GM12891 (cell line): ENCODE measurements at regions not wholly inside any gene's neighbourhood (a gene's known extent, or its start where the extent isn't known, plus 50 kb on each side); places are given as distances from the start of the nearest gene placed in this dataset.

Experiments
- DNase-seq: peaks from one replicate; pipeline ENCODE4 v3.0.0; 2011; ENCODE audit warnings: low spot score; ENCODE audit not compliant: insufficient read length
- FAIRE-seq: peaks from 2 replicates; lab custom pipeline; 2011; peaks lifted over from hg19 to GRCh38; lab: Jason Lieb, UNC
- PAX5 ChIP-seq: IDR thresholded peaks from 2 replicates; pipeline ENCODE4 v1.6.1; 2011; ENCODE audit warnings: low read length, moderate library complexity, mild to moderate bottlenecking; ENCODE audit not compliant: insufficient read depth, severe bottlenecking
- POLR2A ChIP-seq: IDR thresholded peaks from 2 replicates; pipeline ENCODE4 v1.6.1; 2011; ENCODE audit warnings: low read depth, low read length, control low read depth
- POLR2AphosphoS5 ChIP-seq: IDR thresholded peaks from 2 replicates; pipeline ENCODE4 v1.6.1; 2011; ENCODE audit warnings: low read depth, low read length, control low read depth
- POU2F2 ChIP-seq: IDR thresholded peaks from 2 replicates; pipeline ENCODE4 v1.6.1; 2011; ENCODE audit warnings: low read depth, mild to moderate bottlenecking, control low read depth, low read length, moderate library complexity
- SPI1 ChIP-seq: IDR thresholded peaks from 2 replicates; pipeline ENCODE4 v1.6.1; 2011; ENCODE audit warnings: low read depth, low read length, control low read depth
- TAF1 ChIP-seq: IDR thresholded peaks from 2 replicates; pipeline ENCODE4 v1.6.1; 2011; ENCODE audit warnings: low read depth, low read length, control low read depth

DNA sequence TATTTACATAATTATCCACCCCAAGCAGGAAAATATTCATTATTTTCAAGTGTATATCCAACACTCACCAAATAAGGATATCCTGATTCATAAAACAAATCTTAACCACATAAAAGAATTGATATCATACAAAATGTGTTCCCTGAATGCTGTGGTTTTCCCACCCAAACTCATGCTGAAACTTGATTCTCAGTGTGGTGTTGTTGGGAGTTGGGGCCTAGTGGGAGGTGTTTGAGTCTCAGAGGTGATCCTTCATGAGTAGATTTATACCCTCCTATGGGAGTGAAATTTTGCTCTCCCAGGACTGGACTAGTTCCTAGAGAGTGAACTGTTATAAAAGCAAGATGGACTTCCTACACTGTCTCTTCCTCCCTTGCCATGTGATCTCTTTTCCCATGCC is 1028.3 kb downstream of the SORCS1 start:
- FAIRE-seq (no peak), DNase-seq (no peak)
- TF ChIP-seq PAX5, result no peak
- no peak for TF ChIP-seq POLR2AphosphoS5
- no peak for TF ChIP-seq SPI1
- no peak for TF ChIP-seq POLR2A
- TF ChIP-seq POU2F2, result no peak
- no peak for TF ChIP-seq TAF1

DNA sequence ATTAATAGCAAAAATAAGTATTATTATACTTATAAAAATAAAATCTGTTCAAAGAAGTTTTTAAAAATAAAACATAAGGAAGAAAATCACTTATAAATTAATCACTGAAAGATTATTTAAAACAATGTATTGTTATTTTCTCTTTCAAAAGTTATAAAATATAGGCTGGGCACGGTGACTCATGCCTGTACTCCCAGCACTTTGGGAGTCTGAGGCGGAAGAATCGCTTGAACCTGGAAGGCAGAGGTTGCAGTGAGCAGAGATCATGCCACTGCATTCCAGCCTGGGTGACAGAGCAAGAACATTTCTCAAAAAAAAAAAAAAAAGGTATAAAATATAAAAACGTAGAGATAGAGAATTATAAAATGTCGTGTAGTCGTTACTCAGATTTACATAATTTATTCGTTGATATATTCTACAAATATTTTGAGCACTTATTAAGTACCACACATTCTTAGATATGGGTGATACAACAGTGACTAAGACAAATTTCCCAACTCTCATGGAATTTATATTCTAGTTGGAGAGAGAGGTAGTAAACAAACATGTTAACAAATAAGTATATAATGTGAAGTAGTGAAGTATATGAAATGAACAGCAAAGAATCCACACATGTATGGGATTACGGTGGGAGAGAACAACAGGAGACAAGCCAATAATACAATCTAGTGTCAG is 1030.0 kb downstream of the SORCS1 start:
- no peak for FAIRE-seq
- DNase-seq, result no peak
- no peak for TF ChIP-seq POLR2AphosphoS5
- TF ChIP-seq SPI1, result no peak
- no peak for TF ChIP-seq PAX5
- no peak for TF ChIP-seq POLR2A
- no peak for TF ChIP-seq POU2F2
- no peak for TF ChIP-seq TAF1

DNA sequence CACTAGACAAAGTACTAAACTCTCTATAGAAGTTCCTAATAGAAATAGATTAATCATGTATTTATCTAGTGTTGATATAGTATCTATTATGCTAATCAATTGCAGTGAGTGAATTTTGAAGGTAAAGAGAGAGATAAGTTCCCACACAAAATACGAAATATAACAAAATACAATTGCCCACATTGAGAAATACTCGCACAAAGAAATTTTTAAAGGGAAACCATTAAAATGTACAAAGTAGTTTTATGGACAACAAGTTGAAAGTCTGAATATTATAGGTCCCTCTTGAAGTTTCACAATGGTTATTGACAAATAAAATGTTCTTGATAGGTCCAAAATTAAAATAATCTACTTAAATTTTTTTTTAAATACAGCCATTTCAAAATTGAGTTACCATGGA is 1031.1 kb downstream of the SORCS1 start:
- DNase-seq, result no peak
- TF ChIP-seq PAX5, result no peak
- FAIRE-seq, result no peak

DNA sequence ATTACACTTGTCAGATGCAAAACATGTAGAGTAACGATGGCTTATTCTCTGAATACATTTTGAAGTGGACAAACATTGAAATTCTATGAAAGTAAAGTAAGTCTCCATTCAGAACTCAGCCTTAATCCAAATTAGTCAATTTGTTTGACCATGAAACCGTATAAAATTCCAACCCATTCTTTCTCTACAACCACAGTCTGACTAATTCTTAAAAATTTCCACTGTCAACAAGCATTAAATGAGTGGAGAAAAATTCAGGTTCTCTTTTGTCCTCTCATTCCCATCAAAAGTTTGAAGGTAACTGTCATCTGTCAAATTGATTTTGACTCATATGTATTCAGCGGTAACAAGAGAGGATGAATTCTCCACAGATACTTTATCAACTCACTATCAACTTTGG is 1031.5 kb downstream of the SORCS1 start:
- no peak for DNase-seq

DNA sequence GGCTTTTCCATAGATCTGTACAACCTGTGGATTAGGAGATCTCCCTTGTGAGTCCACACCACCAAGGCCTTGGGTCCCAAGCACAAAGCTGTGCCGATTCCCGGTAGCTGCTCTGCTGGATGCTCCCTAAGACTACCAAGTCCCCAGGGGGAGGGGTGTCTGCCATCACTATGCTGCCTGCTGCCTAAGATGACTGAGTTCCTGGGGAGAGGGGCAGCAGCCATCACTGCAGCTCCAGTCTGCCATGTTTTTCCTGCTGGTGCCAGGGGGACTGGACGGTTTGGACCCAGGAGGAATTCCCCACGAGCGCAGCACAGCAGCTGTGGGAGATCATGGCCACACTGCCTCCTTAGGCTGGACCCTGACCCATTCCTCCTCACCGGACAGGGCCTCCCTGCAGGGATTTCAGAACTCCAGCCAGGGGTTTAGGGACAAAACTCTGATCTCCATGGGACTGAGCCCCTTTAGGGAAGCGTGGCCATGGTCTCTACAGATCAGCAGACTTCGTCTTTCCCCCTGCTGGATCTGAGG is 1049.8 kb downstream of the SORCS1 start:
- DNase-seq, result no peak
- TF ChIP-seq POLR2AphosphoS5 (no peak), PAX5 (no peak), TAF1 (no peak), POU2F2 (no peak), POLR2A (no peak), SPI1 (no peak)
- no peak for FAIRE-seq

More for the DNA sequence above, 1031.5 kb downstream of the SORCS1 start:
- TF ChIP-seq POLR2A (no peak), POU2F2 (no peak), PAX5 (no peak), TAF1 (no peak), POLR2AphosphoS5 (no peak), SPI1 (no peak)
- FAIRE-seq, result no peak

DNA sequence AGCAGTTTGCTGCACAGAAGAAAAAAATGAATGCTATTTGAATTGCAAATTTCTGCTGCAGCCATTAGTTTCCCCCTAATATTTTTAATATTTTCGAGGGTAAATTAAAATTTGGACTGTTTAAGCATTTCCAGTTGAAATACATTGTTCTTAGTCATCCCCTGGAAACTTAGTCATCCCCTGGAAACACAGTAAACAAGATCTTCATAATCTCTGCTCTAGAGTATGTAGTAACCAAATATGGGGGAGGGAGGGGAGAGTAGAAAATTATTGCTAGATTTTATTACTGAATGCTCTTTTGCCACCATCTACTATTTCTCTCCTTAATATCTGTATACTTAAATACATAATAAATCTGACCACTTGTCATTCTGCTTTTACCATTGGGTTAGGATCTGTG is 1053.3 kb downstream of the SORCS1 start:
- TF ChIP-seq POU2F2, result no peak
- no peak for TF ChIP-seq SPI1
- TF ChIP-seq TAF1, result no peak
- TF ChIP-seq PAX5, result no peak
- no peak for TF ChIP-seq POLR2AphosphoS5
- TF ChIP-seq POLR2A, result no peak
- DNase-seq (no peak), FAIRE-seq (no peak)

DNA sequence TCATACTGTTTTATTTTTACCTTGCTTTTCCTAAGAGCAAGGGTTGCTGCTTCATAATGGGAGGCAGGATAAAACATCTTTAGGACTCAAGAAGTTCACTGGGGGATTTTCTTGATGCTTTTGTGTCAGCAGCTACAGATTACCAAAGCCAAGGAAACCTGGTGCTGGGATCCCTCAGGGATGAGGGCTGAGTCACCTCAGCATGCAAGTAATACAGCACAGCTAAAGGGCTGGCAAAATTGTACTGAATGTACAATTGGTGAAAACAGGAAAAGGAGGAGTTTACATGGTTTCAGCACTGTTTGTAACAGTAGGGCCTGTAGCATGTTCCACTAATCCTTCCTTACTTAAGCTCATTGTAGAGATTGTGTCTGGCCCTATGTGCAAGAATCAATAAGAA is 1056.8 kb downstream of the SORCS1 start:
- TF ChIP-seq POLR2A (no peak), POU2F2 (no peak), PAX5 (no peak), POLR2AphosphoS5 (no peak)
- FAIRE-seq (no peak), DNase-seq (no peak)

DNA sequence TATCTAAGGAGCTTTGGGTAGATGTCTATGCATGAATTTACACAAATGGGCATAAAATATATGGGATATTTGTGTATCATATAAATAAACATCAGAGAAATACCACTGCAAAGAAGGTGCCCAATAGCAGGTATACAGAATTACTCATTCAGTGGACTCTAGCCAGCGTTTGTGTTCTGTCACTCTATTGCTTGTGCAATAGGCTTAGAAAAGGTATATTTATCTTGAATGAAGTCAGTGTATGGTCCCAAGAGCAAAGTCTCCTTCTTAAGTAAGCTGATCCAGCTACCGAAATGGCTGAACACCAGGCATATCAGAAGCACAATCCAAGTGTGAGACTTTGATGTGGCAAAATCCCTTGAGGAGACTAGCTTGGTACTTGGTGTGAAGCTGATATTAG is 1058.4 kb downstream of the SORCS1 start:
- DNase-seq, result no peak
- no peak for FAIRE-seq
- TF ChIP-seq POU2F2, result no peak
- no peak for TF ChIP-seq POLR2AphosphoS5
- no peak for TF ChIP-seq PAX5
- no peak for TF ChIP-seq SPI1
- TF ChIP-seq POLR2A, result no peak
- no peak for TF ChIP-seq TAF1

DNA sequence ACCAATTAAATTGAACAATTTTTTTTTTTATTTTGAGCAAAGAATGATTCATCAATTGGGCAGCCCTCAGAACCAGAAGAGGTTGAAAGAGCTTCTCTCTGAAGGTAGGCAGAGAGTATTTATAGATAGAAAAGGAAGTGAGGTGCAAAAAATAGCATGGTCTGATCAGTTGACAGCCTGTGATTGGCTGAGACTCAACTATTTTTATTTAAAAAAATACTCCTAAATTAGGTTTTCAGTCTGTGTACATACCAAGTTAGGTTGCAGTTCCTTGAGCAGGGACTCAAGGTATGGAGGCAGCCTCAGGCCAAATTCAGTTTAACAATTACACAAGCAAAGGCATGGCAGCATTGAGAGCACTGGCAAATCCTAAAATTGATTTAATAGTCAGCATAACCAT is 1074.7 kb downstream of the SORCS1 start:
- TF ChIP-seq POLR2AphosphoS5 (no peak), POLR2A (no peak), PAX5 (no peak), SPI1 (no peak), POU2F2 (no peak), TAF1 (no peak)
- no peak for DNase-seq
- no peak for FAIRE-seq

DNA sequence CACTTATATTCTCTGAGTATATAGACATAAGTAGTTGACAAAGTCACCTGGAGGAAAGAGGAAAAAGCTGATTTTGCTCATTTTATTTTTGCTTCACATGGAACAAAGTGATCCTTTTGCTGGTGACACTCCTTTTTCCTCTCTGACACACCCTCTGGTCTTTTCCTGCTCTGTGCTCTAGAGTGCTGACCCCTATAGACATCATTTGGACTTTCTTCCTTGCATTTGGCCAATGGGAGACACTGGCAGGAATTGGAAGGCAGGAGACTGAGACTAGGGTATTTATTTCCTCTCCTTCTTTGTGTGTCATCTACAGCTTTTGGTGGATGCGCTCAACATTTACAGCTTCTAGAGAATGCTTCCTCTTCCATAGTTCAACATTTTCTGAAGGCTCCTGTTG is 1078.1 kb downstream of the SORCS1 start:
- TF ChIP-seq POLR2A (no peak), PAX5 (no peak), SPI1 (no peak), TAF1 (no peak), POU2F2 (no peak), POLR2AphosphoS5 (no peak)
- FAIRE-seq, result no peak
- no peak for DNase-seq
